22Rv1 (cell line): ENCODE measurements at regions not wholly inside any gene's neighbourhood (a gene's known extent, or its start where the extent isn't known, plus 50 kb on each side); places are given as distances from the start of the nearest gene placed in this dataset.

Experiments used
- CTCF ChIP-seq: fragments of 450-650 bp; IDR thresholded peaks from 2 replicates; pipeline ENCODE4 v1.5.1; 2017; ENCODE audit warnings: mild to moderate bottlenecking
- ZFX ChIP-seq: fragments of 450-650 bp; IDR thresholded peaks from 2 replicates; pipeline ENCODE4 v1.6.1; 2017; ENCODE audit warnings: antibody characterized with exemption, borderline replicate concordance

GRCh38 chr12:89162589-89163261 lies 189.6 kb downstream of the DUSP6 start:
- TF ChIP-seq CTCF (no peak), ZFX (no peak)
